HG02943 (cell line): ENCODE measurements at regions not wholly inside any gene's neighbourhood (a gene's known extent, or its start where the extent isn't known, plus 50 kb on each side); places are given as distances from the start of the nearest gene placed in this dataset.
"Not testable (repeated sequence)": the region's sequence is repeated elsewhere in the genome, so short reads cannot be mapped to it uniquely, and the experiment has no call there.

Experiments
- ATAC-seq: cut with Tn5 transposase; IDR thresholded peaks from one replicate; pipeline ENCODE4 v1.9.1; 2021; ENCODE audit warnings: mild to moderate bottlenecking, low read depth, moderate library complexity; ENCODE audit not compliant: unreplicated experiment

DNA sequence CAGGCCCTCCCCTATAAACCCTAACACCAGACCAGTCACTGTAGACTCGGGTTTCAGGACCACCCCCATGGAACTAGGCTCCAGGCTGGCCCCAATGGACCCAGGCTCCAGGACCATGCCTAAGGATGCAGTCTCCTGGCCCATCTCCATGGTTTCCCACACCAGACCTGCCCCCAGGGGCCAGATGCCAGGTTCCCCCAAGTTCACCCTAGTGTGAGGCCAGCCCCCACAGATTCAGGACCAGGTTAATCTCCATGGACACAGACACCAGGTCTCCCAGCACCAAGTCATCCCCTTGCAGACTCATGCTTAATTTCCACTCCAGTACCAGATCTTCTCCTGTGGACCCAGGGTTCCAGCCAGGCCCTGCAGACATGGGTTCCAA is 103.8 kb upstream of the LANCL2 start:
- no peak for ATAC-seq

DNA sequence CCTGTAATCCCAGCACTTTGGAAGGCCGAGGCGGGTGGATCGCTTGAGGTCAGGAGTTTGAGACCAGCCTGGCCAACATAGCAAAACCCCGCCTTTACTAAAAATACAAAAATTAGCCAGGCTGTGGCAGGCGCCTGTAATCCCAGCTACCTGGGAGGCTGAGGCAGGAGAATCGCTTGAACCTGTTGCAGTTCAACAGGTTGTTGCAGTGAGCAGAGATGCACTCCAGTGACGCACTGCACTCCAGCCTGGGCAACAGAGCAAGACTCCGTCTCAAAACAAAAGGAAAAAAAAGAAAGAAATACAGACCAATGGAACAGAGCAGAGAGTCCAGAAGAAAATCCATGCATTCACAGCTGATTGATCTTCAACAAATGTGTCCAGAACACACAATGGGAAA is 99.8 kb upstream of the LANCL2 start:
- not testable (repeated sequence) for ATAC-seq

DNA sequence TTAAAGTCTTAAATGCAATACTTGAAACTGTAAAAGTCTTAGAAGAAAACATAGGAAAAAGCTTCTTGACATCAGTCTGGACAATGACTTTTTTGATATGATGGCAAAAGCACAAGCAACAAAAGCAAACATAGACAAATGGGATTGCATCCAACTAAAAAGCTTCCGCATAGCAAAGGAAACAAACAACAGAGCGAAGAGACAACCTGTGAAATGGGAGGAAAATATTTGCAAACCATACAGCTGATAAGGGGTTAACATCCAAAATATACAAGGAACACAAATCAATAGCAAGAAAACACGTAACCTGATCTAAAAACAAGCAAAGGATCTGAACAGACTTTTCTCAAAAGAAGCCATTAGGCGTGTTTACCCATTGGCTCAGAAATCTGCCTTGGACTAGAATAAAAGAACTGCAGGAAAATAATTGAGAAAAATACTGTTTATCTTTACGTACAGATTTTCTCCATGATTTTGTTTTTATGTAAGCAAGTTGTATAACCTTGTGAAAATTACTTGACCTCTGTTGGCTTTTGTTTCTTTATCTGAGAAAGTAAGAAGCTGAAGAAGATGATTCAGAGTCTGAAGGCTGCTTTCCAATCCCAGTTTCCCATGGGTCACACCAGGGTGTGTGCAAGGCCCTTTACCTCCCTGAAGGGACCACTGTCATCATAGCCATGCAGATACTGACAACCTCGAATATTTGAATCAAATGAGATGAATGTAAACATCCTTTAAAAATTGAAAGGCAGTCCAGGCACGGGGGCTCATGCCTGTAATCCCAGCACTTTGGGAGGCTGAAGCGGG is 99.1 kb upstream of the LANCL2 start:
- no peak for ATAC-seq

DNA sequence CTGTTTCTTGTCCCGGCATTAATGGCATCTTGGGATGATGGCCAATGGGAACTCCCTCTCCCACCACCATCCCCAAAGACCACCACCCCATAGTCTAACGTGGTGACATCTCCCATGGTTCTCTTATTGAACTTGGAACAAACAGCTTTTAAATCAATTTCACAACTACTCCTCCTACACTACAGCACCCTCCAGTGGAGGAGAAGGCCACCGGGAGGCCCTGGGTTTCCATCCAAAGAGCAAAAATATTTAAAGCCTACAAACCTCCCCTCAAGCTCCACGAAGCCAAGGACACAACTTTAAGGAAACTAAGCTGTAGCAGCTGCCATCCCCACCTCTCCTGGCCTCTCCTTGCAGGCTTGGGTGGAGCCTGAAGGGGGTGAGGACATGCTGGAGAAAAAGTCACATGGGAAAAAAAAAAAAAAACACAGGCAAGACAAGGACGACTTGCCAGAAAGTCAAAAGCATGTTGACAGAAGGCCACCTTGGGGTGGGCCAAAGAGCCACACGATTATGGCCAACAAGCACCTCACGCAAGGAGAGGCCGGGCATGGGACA is 94.0 kb upstream of the LANCL2 start:
- no peak for ATAC-seq

DNA sequence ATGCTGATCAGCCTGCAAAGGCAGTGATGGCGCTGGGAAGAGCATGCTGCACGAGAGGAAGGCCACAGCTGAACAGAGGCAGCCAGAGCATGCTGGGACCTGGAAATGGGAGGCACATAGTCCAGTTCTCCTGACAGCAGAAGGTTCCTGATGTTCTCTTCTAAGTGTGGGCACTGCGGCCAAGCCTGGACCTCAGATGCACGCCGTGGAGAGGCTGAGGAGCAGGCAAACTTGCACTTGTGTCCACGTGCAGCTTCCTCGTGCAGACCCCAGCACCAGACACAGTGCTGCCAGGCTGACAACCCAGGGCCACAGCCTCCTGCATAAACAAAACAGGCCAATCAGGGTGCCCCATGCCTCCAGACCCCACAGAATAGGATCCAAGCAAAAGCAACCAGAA is 93.5 kb upstream of the LANCL2 start:
- no peak for ATAC-seq

DNA sequence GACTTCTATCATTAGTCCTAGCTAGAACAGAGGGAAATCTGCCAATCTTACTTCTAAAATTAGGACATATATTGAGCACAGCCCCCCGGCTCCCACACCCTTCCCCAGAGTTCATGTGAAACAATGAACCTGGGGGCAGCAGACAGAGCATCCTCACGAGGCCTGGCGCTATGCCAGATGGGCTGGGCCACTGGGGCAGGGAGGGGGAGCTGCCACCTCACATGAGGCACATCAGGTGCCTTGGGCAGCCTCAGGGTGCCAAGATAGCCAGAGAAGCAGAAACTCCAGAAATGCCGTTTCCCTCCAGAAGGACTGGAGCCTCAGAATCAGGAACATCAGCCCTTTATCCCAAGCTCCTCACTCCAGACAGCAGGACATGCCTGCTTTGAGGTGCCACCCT is 92.8 kb upstream of the LANCL2 start:
- no peak for ATAC-seq

DNA sequence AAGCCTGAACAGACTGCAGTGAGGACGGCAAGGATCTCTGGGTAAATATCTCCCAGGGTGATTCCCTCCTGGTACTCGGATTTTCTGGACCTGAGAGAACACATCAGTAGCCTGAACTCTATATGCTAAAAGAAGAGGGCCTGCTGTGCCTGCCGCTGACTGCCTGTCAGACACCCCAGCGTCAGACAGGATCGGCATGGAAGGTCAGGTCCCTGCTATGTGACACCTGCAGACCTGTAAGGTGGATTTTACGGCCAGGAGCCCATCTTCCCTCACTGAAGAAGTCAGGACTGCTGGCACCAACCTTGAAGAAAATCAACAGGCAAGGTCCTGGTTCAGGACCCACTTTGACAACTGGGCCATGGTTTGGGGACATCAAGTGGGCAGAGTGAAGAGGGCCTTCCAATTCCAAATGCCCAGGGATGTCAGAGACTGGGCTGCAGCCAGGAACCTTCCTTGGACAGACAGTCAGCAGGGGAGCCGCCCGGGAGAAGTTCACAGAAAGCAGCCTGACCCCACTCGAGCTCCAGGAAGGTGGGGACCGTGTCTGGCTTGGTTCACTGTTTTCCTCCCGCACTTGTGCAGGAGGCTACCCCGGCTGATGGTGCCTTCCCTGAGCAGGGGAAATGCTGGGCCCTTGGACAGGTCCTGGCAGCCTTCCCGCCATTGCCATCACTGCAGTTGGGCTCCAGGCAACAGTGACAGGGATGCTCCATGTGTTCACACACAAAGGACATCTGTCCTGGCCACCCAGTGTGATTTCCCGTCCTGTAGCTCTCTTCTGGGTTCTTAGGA is 91.8 kb upstream of the LANCL2 start:
- ATAC-seq = no peak

DNA sequence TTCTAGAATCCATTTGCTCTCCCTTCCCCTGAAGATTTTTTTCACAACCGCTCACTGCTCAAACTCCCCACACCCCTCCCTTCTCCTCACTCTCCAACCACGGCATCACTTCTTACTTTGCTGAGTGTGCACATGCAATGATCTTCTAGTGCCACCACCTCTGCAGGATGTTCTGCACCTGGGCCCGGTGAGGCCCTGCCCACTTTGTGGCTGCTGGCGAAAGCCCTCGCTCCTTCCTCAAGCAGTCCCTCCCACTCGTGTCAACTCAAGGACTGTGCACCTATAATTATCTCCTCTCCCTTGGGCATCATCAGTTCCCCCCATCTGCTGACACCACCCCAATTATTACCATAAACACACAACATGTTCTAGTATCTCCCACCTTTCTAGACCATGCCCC is 91.0 kb upstream of the LANCL2 start:
- no peak for ATAC-seq

DNA sequence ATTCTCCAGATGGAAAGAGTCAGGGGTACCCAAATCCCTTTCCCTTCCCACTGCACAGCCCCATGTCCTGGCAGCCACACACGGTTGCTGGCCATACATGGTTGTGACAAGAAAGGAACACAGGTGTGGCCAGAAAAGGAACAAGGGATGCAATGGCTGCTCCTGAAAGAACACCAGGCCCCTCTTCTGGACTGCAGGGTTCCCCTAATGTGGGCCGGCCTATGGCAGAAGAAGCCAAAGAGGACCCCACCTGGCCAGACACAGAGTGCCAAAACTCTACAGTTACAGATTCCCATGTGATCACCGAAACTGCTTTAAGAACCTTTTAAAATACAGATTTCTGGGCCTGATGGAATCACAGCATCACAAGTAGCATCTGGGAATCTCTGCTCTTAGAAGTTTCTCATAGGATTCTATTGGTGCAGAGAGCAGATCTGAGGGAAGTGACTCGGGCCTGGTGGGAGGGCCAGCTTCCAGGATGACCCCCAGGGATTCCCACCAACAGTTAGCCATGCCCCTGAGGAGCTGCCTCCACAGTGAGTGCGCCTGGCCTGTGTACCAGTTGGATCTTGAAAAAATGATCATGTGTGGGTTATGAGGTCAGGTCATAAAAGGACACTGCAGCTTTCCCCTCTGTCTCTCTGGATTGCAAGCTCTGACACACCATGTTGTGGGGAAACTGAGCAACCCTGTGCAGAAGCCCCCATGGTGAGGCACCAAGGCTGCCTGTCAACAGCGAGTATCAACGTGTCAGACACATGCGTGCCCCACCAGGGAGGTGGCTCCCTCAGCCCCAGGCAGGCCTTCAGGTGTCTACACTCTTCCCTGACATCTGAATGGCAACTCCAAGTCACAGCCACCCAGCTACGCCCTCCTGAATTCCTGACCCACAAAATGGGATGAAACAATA is 89.6 kb upstream of the LANCL2 start:
- ATAC-seq = no peak

DNA sequence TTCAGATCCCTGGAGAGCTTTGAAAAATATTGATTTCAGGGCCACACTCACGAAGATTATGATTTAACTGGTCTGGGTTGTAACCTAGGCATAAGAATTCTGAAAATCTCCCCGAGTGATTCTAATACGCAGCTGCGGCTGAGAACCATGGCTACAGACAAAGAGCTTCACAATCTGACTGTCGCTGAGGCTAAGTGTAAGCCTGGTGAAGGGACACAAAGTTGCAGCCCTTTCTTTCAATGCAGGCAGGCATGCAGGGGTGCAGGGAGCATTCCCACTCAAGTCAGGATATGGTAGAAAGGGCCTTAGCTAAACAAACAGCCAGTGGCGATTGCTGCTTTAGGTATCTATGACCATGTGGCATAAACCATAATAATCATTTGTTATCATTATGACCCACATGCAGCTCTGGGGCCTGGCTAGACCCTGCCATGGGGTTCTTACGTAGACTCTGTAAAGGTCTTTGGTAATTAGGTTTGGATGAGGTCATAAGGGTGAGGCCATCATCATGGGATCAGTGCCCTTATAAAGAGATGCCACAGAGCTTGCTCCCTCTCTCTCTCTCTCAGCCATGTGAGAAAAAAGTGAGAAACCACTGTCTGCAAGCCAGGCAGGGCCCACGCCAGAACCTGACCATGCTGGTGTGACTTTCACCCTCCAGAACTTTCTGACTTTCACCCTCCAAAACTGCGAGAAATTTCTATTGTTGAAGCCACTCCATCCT is 88.4 kb upstream of the LANCL2 start:
- ATAC-seq = no peak

DNA sequence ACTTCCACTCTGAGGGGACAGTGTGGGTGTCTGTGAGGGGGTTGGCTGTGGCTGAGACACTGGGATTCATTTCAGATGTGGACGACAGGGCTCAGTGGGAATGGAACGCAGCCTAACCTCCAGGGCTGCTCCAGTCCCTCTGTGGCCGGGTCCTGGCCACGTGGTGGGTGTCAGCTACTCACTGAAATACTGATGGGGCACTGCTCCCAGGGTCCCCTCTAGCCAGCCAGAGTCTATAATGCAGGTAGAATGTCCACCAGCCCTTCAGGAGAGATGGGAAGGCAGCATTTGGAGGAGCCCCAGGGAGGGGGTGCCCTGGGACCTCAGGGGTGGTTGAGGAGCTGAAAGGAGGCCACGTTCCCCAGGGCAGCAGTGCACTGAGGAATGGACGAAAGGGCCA is 87.2 kb upstream of the LANCL2 start:
- no peak for ATAC-seq

DNA sequence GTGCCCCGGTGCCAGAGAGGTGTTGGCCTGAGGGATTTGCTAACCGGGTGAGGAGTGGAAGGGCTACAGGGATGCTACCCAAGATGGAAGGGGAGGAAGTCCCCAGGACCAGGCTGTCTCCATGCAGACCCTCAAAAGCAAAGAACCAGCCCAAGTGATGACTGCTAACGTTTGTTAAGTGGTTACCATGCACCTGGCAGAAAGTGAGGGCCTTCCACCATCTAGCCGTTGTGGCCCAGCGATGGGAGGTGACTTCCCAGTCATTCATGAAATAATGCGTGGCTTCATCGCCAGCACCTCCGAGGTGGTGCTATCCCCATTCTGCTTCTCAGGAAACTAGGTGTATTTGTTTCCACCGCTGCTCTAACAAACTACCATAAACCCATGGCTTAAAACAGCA is 86.8 kb upstream of the LANCL2 start:
- no peak for ATAC-seq

DNA sequence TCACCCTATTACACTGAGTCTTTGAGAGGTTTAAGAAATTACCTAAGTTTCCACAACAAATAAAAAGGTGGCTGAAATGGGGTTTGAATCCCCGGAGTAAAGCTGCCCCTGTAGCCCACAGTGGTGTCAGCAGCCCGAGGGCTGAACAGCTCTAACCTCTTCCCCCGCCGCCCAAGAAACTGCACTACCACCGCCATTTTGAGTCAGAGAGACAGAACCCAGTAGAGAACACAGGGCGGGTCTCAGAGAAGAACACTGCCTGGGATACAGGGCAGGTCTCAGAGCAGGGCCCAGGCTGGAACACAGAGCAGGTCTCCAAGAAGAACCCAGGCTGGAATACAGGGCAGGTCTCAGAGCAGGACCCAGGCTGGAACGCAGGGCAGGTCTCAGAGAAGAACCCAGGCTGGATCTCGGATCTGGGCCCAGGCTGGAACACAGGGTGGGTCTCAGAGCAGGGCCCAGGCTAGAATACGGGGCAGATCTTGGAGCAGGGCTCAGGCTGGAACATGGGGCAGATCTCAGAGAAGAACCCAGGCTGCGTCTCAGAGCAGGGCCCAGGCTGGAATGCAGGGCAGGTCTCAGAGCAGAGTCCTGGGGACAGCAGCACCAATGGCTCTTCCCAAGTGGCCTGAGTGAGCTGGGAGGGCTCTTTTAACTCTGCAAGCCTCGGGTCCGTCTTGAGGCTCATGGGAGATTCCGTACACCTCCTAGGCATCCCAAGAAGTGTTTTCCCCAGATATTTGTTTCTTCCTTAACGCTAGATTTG is 85.9 kb upstream of the LANCL2 start:
- no peak for ATAC-seq

DNA sequence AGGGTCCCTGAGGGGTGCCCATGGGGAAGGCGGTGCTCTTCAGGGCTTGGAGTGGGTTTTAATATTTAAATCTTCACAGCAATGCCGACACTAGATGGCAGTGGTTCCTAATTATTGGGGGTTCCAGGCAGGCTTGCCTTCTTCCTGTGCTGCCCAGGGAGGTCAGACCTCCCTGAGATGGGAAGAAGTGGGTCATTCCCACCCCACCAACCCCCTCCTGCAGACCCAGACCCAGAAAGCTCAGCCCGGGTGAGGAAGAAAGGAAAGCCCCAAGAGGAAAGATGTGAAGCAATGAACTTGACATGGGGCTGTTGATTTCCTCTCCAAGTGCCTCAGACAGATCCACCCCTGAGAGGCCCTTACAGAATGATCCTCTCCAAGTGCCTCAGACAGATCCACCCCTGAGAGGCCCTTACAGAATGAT is 85.1 kb upstream of the LANCL2 start:
- peak; percentile 90 for ATAC-seq

DNA sequence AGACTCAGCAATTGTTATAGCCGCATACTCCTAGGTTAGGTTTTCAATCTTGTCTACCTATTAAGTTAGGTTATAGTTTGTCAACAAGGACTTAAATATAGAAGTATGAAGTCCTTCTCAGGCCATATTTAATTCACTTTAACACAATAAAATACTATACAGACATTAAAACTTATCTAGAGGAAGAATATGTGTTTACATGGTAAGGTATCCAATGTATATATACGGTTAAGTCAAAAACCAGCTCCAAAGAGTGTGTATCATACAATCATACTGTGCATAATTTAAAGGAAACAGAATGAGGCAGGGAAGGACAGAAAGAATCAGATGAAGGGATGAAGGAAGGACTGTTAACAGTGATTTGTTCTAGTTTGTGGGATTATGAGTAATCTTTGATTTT is 79.5 kb upstream of the LANCL2 start:
- no peak for ATAC-seq

DNA sequence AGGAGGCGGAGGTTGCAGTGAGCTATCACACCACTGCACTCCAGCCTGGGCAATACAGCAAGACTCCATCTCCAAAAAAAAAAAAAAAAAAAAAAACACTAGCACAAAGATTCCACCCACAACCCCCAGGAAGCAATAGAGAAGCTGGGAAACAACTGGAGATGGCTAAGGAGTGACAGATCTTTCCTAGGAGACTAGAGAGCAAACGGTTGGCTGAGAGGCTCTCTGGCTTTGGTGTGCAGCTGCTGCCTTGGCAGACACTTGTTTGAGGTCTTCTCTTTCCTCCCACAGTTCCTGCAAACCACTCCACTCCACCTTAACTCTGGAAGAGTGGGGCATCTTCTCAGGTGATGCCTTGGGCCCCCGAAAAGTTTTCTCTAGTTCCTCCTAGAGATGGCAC is 78.5 kb upstream of the LANCL2 start:
- no peak for ATAC-seq

DNA sequence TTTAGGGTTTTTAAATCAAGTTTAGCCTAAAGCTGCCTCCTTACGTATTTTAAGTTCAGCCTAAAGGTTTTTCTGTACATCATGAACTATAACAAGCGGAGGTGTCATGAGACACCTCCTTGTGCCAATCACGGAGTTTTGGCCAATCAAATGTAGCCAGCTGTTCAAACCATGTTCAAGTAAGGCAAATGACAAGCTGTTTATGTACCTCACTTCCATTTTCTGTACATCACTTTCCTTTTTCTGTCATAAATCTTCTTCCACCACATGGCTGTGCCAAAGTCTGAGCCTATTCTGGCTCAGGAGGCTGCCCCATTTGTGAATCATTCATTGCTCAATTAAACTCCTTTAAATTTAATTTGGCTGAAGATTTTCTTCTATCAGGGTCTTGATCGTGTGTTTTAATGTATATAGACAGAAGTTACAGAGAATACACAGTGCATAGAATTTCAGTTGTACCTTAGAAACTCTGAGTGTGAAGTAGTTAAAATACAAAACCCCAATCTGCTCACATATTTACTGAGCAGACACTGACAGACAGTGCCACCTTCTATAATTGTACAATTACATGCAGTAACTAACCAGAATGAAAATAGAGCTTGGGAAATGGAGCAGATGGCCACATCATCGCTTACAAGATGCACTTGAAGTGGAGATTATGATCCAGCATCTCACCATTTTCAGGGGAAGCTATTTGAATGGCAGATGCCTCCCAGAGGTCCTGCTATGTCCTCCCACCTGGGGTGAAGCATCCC is 76.9 kb upstream of the LANCL2 start:
- no peak for ATAC-seq

DNA sequence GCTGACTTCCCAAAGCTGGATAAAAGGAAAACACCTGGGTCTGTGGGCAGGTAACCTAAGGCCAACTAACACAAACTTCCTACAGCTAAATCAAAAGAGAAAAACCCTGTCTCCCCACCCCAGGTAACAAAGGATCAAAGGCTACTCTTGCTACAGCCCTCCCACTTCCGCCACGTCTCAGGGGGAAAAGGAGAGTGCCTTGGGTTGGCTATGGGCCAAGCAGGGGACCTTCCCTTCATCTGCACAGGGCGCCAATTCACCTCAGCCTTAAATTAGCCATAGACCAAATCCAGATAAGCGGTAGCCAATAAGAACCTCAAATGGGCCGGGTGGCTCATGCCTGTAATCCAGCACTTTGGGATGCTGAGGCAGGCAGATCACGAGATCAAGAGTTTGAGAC is 69.1 kb upstream of the LANCL2 start:
- ATAC-seq = no peak
